HG02943 (cell line): ENCODE measurements at regions not wholly inside any gene's neighbourhood (a gene's known extent, or its start where the extent isn't known, plus 50 kb on each side); places are given as distances from the start of the nearest gene placed in this dataset.
"Not testable (repeated sequence)": the region's sequence is repeated elsewhere in the genome, so short reads cannot be mapped to it uniquely, and the experiment has no call there.

ENCODE experiments used
- ATAC-seq: cut with Tn5 transposase; IDR thresholded peaks from one replicate; pipeline ENCODE4 v1.9.1; 2021; ENCODE audit warnings: mild to moderate bottlenecking, low read depth, moderate library complexity; ENCODE audit not compliant: unreplicated experiment

DNA sequence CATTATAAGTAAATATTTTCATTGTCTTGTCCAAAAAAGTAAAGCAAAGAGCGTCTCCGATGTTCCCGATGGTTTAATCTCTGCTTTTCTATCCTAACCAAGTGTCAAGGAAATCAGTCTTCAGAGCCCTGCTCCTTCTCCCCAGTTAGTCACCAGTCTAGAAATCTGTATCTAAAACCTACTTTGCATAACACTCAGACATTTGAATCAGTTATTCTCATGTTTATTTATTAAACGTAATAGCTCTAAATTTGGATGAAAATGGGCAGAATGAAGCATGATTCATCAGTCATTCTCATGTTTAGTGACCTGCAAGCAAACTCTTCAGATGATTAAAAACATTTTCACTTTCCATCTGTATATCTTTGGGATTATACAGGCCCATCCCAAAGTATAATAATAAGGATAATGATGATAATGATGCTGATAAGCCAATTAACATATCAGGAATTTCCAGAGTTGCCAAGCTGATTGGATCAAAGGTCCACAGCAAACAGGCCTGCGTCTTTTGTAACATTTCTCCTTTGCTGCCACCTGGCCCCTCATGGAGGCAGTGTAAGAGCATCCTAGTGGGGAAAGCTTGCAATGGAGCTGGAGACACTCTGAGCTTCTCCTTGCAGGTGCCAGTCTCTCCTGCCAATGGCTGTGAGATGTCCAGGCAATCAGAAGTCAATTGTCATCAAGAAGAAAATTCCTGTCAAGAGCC is 273.9 kb downstream of the IGSF11 start:
- ATAC-seq = no peak

DNA sequence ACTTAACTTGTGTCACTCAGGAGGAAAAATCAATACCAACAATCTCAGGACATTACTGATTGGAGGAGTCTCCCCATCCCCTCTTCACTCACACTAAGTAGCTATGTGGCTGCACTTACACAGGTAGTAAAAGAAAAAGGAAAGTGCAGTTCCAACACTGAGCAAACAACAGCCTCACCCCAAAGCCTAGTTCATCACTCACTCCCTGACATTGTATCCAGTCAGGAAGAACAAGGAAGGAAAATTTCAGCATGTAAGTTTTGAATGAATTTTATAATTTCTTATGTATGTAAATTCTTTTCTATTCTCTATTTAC is 273.4 kb downstream of the IGSF11 start:
- no peak for ATAC-seq

- ATAC-seq = no peak
These were observed 268.9 kb downstream of the IGSF11 start for GRCh38 chr3:118765636-118766305.

DNA sequence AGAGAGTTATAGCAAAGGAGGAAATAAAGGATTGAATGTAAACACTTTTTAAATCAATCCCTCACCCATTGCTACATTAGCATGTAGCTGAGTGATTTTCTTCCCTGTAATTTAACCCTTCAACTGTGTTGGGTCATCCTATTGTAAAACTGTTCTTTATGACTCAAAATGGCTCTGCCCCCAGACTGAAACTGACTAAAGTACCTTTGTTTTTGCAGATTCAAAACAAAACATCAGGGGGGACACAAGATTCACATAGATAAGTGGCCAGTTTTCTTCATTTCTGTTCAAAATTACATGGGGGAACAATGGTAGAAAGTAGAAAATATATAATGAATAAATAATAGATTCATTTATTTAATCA is 268.4 kb downstream of the IGSF11 start:
- ATAC-seq = no peak

DNA sequence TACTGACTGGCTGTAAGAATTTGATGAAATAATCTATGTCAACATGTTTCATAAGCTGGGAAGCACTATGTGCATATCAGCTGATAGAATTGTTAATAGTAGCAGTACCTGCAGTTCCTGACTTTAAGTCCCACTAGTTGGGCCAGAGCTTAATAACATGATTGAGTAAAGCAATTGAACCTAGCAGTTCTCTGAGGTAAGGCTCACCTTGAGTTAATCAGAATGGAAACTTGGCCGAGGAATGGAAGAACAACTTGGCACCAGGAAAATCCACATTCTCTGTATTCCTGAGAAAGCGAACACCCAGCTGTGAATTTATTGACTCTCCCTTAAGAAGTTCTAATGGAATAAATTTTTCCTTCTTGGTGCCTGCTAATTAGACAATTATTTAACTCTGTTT is 262.6 kb downstream of the IGSF11 start:
- ATAC-seq = no peak

DNA sequence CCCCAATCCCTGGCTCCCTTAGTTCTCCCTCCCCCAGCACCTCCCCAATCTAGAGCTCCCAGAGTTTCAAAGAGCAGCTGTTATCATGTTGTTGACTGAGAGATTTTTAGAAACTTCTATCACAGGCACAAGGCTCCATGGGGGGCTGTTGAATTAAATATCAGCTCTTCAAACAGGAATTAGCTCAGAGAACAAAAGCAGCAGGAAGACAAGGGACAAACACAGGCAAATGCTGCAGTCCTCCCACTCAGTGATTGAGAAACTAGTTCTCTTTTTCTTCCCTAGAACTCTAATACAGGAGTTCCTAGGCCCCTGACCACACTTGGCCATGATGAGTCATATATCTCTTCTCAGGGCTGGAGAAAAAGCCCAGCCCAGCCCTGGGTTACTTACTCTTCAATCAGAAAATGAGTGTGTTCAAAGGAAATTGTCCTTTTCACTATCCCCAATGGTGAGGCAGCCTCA is 262.1 kb downstream of the IGSF11 start:
- peak; percentile 95 for ATAC-seq

GRCh38 chr3:118775021-118775420 is 259.6 kb downstream of the IGSF11 start:
- ATAC-seq = no peak

- no peak for ATAC-seq
These were observed 256.4 kb downstream of the IGSF11 start for GRCh38 chr3:118778201-118778600.

GRCh38 chr3:118781232-118781631 is 253.4 kb downstream of the IGSF11 start:
- no peak for ATAC-seq

GRCh38 chr3:118781839-118782238 is 252.8 kb downstream of the IGSF11 start:
- ATAC-seq = no peak

DNA sequence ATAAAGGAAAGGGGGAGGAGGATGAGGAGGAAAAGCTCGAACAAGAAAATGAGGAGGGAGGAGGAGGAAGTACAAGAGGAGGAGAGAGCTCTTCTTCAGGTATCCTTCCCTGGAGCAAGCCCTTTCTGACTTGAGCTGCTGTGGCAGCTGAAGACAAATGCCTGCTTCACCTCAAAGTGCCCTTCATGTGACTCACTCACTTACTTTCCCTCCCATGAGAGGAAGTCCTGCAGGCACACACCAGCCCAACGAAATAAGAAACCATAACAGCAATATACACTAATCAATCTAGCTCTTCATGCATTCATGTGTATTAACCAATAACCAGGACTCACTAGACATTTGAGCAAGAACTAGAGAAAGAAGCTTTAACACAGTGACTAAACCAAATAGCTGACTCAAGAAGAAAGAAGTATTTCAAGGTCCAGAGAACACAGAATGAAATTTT is 251.9 kb downstream of the IGSF11 start:
- ATAC-seq = peak; percentile 97

GRCh38 chr3:118785415-118785814 is 249.2 kb downstream of the IGSF11 start:
- ATAC-seq = no peak

- ATAC-seq = no peak
These were observed 243.4 kb downstream of the IGSF11 start for GRCh38 chr3:118791246-118791645.

DNA sequence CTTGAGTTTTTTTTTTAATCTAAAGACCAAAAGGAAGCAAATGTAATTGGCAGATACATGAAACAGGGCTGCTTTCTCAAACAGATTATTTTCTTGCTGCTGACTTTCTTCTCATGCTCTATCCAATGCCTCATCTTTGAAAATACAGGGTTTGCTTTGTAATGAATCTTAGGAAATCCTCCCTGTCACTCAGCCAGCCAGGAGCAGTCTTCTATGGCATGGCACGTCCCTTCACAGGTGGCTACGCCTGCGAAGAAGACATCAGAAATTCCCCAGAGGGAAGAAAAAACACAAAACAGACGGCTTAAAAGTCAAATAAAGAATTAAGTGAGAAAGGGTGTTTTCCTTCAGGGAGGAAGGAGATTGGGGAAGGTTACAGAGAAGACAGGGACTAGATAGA is 242.5 kb downstream of the IGSF11 start:
- no peak for ATAC-seq

DNA sequence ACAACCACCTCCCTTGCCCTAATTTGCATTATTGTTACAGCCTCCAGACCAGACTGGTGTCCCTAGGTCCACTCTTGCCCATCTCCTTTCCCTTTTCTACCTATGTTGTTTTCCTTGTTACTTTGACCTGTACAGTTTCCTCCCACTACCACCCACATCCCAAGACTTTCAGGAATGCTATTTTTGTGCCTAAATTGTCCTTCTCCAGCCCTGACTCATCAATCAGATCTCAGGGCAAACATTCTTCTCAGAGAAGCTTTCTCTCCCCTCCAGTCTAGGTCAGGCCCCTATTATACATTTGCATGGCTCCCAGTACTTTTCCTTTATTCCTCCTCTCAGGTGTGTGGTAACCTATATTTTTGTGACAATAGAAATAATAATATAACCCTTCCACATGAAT is 241.5 kb downstream of the IGSF11 start:
- ATAC-seq = no peak

DNA sequence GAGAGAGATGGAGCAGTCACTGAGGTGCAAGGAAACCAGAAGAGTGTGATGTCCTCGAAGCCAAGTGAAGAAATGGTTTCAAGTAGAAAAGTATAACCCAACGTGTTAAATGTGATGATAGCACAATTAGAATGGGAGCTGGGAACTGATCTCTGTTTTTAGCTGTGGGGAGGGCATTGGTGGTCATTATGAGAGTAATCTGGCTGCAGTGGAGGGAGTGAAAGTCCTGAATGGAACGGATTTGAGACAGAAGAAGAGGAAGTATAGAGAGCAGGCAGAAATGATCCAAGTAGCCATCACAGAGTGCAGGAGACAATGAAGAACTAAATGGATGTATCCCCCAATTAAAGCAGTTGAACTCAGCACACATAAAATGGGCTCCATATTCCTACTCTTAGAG is 235.3 kb downstream of the IGSF11 start:
- ATAC-seq = no peak

DNA sequence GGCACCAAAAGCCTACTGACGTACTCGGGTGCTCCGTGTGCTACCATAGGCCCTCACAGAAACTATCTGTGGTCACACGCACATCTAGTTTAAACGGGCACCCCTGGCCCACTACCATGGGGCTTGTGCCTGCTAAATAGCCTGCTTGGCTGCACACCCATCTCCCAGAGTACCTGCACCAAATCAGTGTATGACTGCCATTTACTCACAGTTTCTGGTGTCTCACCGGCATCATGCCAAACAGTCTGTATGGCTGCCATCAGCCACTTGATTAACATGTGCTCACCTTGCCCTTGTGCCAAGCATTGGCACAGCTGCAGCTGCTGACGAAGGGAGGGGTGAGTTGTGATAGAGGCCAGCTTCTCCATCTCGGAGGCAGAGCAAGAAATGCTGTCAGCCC is 232.7 kb downstream of the IGSF11 start:
- ATAC-seq = no peak

GRCh38 chr3:118802325-118803095 is 232.1 kb downstream of the IGSF11 start:
- no peak for ATAC-seq

GRCh38 chr3:118803096-118803476 is 231.6 kb downstream of the IGSF11 start:
- ATAC-seq = no peak

DNA sequence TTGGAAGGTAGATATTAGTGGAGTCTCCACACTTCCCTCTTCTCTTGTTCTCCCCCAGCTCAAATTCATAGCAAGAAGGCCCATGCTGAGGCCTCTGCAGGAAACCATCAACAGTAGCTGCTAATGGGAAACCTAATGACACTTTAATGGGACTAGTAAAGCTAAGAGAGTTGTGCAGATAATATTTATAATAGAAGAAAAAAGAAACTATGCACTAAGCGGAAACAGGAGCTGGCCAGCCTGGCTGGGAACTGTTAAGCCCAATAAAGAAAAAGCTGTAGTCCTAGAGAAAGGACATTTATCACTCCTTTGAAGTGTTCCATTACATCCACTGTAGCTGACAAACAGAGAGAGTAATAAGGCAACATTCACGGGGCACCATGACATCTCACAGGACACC is 229.6 kb downstream of the IGSF11 start:
- ATAC-seq = no peak

GRCh38 chr3:118806423-118806822 is 228.2 kb downstream of the IGSF11 start:
- no peak for ATAC-seq

DNA sequence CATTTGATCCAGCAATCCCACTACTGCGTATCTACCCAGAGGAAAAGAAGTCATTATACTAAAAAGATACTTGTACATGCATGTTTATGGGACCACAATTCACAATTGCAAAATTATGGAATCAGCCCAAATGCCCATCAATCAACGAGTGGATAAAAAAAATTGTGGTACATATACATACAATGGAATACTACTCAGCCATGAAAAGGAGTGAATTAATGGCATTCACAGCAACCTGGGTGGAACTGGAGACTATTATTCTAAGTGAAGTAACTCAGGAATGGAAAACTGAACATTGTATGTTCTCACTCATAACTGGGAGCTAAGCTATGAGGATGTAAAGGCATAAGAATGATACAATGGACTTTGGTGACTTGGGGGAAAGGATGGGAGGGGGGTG is 227.3 kb downstream of the IGSF11 start:
- not testable (repeated sequence) for ATAC-seq
